Right atrium auricular region (tissue), 2 donors: ENCODE measurements at regions not wholly inside any gene's neighbourhood (a gene's known extent, or its start where the extent isn't known, plus 50 kb on each side); places are given as distances from the start of the nearest gene placed in this dataset.

Source experiments
- DNase-seq: peaks from one replicate; pipeline ENCODE4 v3.0.0-alpha.2; 2019; ENCODE audit warnings: low spot score
- H3K27ac ChIP-seq, 2 donors: fragments of 200-600 bp; sonication (generic); 1 replicate in 1 of 2; 2 replicates in 1 of 2; pipeline ENCODE4 v1.5.1; 2016 to 2019
- H3K27me3 ChIP-seq, 2 donors: fragments of 200-600 bp; sonication (generic); one replicate each; pipeline versions ENCODE4 v1.5.1 to v1.6.0; 2017 to 2019
- H3K36me3 ChIP-seq: fragments of 200-600 bp; sonication (generic); one replicate; pipeline ENCODE4 v1.5.1; 2016
- H3K4me1 ChIP-seq, 2 donors: fragments of 200-600 bp; sonication (generic); one replicate each; pipeline versions ENCODE4 v1.5.1 to v1.6.0; 2017 to 2019
- H3K4me3 ChIP-seq, 2 donors: fragments of 200-600 bp; sonication (generic); 1 replicate in 1 of 2; 2 replicates in 1 of 2; pipeline ENCODE4 v1.5.1; 2017 to 2019; ENCODE audit warnings: mild to moderate bottlenecking in 1 of 2, moderate library complexity in 1 of 2
- H3K9me3 ChIP-seq, 2 donors: fragments of 200-600 bp; sonication (generic); one replicate each; pipeline ENCODE4 v1.5.1; 2019
- CTCF ChIP-seq, 2 donors: fragments of 200-600 bp; sonication (generic); IDR thresholded peaks; one replicate each; pipeline ENCODE4 v1.5.1; 2019; ENCODE audit warnings: antibody characterized with exemption in 2 of 2

- H3K4me3 ChIP-seq, result no peak overlapping the region
- H3K4me1 ChIP-seq, result no peaks in the 10 kb centered on the region
- no peaks in the 10 kb centered on the region for H3K9me3 ChIP-seq
- H3K36me3 ChIP-seq, result no peaks in the 10 kb centered on the region
- H3K27ac ChIP-seq, result no peak overlapping the region
- no peak for TF ChIP-seq CTCF (IDR thresholded peaks at IDR 0.05)
- DNase-seq, result no peak
- no peaks in the 10 kb centered on the region for H3K27me3 ChIP-seq
These were observed 234.4 kb downstream of the PTPRU start for GRCh38 chr1:29470788-29471119.

- DNase-seq, result no peak
- peaks cover 0 to 3% of the 10 kb centered on the region in 2 donors for H3K9me3 ChIP-seq
- no peak overlapping the region for H3K4me3 ChIP-seq
- no peaks in the 10 kb centered on the region for H3K4me1 ChIP-seq
- no peak overlapping the region for H3K27ac ChIP-seq
- no peaks in the 10 kb centered on the region for H3K36me3 ChIP-seq
- no peak for TF ChIP-seq CTCF (IDR thresholded peaks at IDR 0.05)
- H3K27me3 ChIP-seq, result no peaks in the 10 kb centered on the region
These were observed 233.9 kb downstream of the PTPRU start for GRCh38 chr1:29470087-29470787.

DNA sequence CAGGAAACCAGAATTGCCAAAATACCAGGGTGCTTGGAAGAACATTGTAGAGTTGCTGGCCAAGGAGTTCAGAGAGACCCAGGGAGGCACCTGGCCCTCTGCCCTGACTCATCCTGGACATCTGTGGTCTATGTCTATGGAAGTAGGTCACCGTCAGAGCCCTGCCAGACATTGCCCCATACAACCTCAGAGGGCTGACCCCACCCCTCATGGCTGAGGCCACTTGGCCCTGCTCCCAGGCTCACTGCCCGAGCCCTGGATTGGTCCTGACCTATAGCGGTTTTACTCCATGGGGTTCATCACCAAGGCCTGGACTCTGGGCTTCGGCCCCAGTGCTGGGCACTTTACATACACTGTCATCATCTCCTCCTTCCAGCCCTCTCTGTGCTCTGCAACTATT lies 233.1 kb downstream of the PTPRU start:
- Histone ChIP-seq H3K4me3 (no peak overlapping the region), H3K27ac (no peak overlapping the region), H3K4me1 (no peaks in the 10 kb centered on the region), H3K27me3 (no peaks in the 10 kb centered on the region), H3K9me3 (peaks cover 0 to 11% of the 10 kb centered on the region in 2 donors), H3K36me3 (no peaks in the 10 kb centered on the region)
- DNase-seq, result no peak
- no peak for TF ChIP-seq CTCF (IDR thresholded peaks at IDR 0.05)

DNA sequence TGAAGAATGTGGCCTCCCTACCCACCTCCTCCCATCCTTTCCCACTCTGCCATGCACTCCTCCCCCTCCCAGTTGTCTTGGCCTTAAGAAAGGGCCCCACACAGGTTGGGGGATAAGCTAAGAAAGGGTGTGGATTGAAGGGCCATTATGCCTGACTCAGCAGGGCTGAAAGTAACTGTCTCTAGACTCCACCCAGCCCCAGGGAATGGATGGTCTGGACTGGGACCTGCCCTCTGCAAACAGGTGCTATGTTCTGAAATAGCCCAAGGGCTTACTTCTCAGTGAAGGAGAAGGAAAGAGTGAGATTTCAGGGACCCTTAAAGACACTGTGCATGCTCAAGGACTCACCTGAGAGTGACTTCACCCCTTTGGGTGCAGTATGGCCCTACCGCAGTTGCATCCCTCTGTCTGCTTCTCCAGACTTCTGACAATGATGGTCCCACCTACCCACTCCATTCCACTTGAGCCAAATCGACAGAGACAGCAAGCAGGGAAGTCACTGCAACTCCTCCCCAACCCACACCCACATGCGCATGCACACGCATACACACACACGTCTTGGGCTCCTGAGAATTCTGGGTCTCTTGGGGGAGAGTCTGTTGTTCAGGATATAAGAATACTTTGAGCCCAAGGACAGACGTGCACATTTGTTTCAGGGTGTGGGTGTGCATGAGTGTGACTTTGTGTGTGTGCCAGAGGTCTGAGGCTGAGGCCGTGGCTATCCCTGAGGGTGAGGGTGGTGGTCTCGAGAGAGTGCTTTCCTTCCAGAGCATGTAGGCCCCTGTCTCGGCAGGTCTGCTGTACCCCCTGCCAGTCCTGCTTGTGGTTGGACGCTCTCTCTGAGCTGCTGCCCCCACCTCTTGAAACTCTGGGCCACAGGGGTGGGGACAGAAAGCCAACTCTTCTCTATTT lies 231.9 kb downstream of the PTPRU start:
- H3K9me3 ChIP-seq, result peaks cover 0 to 13% of the 10 kb centered on the region in 2 donors
- TF ChIP-seq CTCF (IDR thresholded peaks at IDR 0.05), result no peak
- H3K27me3 ChIP-seq, result no peaks in the 10 kb centered on the region
- no peaks in the 10 kb centered on the region for H3K36me3 ChIP-seq
- no peaks in the 10 kb centered on the region for H3K4me1 ChIP-seq
- H3K27ac ChIP-seq, result no peak overlapping the region
- no peak overlapping the region for H3K4me3 ChIP-seq
- no peak for DNase-seq

DNA sequence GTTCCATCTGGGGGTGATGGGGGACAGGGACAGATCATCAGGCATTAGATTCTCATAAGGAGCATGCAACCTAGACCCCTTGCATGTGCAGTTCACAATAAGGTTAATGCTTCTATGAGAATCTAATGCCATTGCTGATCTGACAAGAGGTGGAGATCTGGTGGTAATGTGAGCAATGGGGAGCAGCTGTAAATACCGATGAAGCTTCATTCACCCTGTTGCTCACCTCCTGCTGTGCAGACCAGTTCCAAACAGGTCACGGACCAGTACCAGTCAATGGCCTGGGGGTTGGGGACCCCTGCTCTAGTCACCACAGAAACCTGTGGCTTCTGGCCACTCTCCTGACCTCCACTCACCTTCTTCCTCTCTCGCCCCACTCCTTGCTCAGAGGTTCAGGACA lies 229.9 kb downstream of the PTPRU start:
- Histone ChIP-seq H3K4me1 (no peaks in the 10 kb centered on the region), H3K27me3 (no peaks in the 10 kb centered on the region), H3K27ac (no peak overlapping the region), H3K4me3 (no peak overlapping the region), H3K36me3 (no peaks in the 10 kb centered on the region), H3K9me3 (peaks cover 0 to 13% of the 10 kb centered on the region in 2 donors)
- DNase-seq, result no peak
- no peak for TF ChIP-seq CTCF (IDR thresholded peaks at IDR 0.05)
